H1 (cell line): ENCODE measurements at regions not wholly inside any gene's neighbourhood (a gene's known extent, or its start where the extent isn't known, plus 50 kb on each side); places are given as distances from the start of the nearest gene placed in this dataset.

ENCODE experiments used
- CTCF ChIA-PET: fragments of 300-600 bp; sonication (Branson Sonifier 250); formaldehyde crosslinking; loops from one replicate; lab custom pipeline; 2021; ENCODE audit not compliant: partially characterized antibody; lab: Charles Lee
- POLR2A ChIA-PET: fragments of 300-600 bp; sonication (Branson Sonifier 250); formaldehyde crosslinking; loops from one replicate; lab custom pipeline; 2021; ENCODE audit warnings: inconsistent platforms; ENCODE audit not compliant: partially characterized antibody; lab: Charles Lee
- DNase-seq, 2 experiments: peaks; one replicate each; pipeline versions ENCODE4 v3.0.0 to v3.0.0-alpha.2; 2010 to 2022; ENCODE audit warnings: low spot score in 2 of 2, low read depth in 1 of 2, mixed read lengths in 1 of 2
- FAIRE-seq: peaks from 2 replicates; lab custom pipeline; 2011; peaks lifted over from hg19 to GRCh38; lab: Jason Lieb, UNC
- H2AFZ ChIP-seq: 2 replicates; pipeline ENCODE4 v1.8.1; 2012; ENCODE audit warnings: low read length, inconsistent platforms
- H2AK5ac ChIP-seq: 2 replicates; pipeline ENCODE4 v1.6.1; 2013; ENCODE audit warnings: low read depth, low read length
- H2BK120ac ChIP-seq: replicated peaks from 2 replicates; pipeline ENCODE3; 2013; ENCODE audit warnings: low read depth, low read length, inconsistent platforms
- H2BK12ac ChIP-seq: 2 replicates; pipeline ENCODE4 v1.6.1; 2013; ENCODE audit warnings: low read depth, low read length
- H2BK15ac ChIP-seq: 2 replicates; pipeline ENCODE4 v1.6.1; 2013; ENCODE audit warnings: low read length
- H2BK20ac ChIP-seq: 2 replicates; pipeline ENCODE4 v1.6.1; 2013; ENCODE audit warnings: low read length
- H2BK5ac ChIP-seq: 2 replicates; pipeline ENCODE4 v1.6.1; 2013; ENCODE audit warnings: low read depth, low read length
- H3K14ac ChIP-seq: 2 replicates; pipeline ENCODE4 v1.6.1; 2013; ENCODE audit warnings: inconsistent platforms; ENCODE audit not compliant: insufficient read length
- H3K18ac ChIP-seq: 2 replicates; pipeline ENCODE4 v1.6.1; 2013; ENCODE audit warnings: low read length; ENCODE audit errors: extremely low read depth
- H3K23ac ChIP-seq: 2 replicates; pipeline ENCODE4 v1.6.1; 2013; ENCODE audit warnings: inconsistent platforms; ENCODE audit not compliant: insufficient read length
- H3K23me2 ChIP-seq: 2 replicates; pipeline ENCODE4 v1.6.1; 2013; ENCODE audit warnings: low read depth, low read length
- H3K27ac ChIP-seq: 2 replicates; pipeline ENCODE4 v1.6.1; 2011; ENCODE audit warnings: low read depth, low read length, inconsistent platforms
- H3K27me3 ChIP-seq, 4 experiments: replicated peaks in 1 of 4; 1 replicate in 1 of 4; 2 replicates in 3 of 4; pipeline versions ENCODE4 v1.6.1 to v1.8.1; 2011 to 2013; ENCODE audit warnings: low read length in 3 of 4, mild to moderate bottlenecking in 3 of 4, inconsistent platforms in 2 of 4, mixed read lengths in 2 of 4, moderate library complexity in 1 of 4; ENCODE audit not compliant: control insufficient read depth in 3 of 4, insufficient read depth in 3 of 4; ENCODE audit errors: extremely low read depth in 1 of 4
- H3K36me3 ChIP-seq, 4 experiments: 2 replicates each; pipeline versions ENCODE4 v1.6.1 to v1.8.1; 2011 to 2013; ENCODE audit warnings: mild to moderate bottlenecking in 4 of 4, low read length in 3 of 4, moderate library complexity in 2 of 4, control low read depth in 1 of 4, inconsistent platforms in 1 of 4; ENCODE audit not compliant: insufficient read depth in 4 of 4, control insufficient read depth in 2 of 4
- H3K4ac ChIP-seq: replicated peaks from 2 replicates; pipeline ENCODE3; 2013; ENCODE audit warnings: low read length, low read depth, mixed read lengths, inconsistent platforms; ENCODE audit not compliant: insufficient read length
- H3K4me1 ChIP-seq, 4 experiments: replicated peaks in 1 of 4; 1 replicate in 1 of 4; 2 replicates in 3 of 4; pipeline versions ENCODE4 v1.6.1 to v1.8.1; 2011 to 2013; ENCODE audit warnings: low read length in 3 of 4, inconsistent platforms in 2 of 4, mixed read lengths in 1 of 4; ENCODE audit not compliant: insufficient read depth in 4 of 4, control insufficient read depth in 3 of 4
- H3K4me2 ChIP-seq, 2 experiments: 2 replicates each; pipeline versions ENCODE4 v1.6.1 to v1.8.1; 2011 to 2013; ENCODE audit warnings: low read depth in 2 of 2, low read length in 2 of 2, control low read depth in 1 of 2, inconsistent platforms in 1 of 2, mild to moderate bottlenecking in 1 of 2; ENCODE audit not compliant: insufficient read depth in 1 of 2
- H3K4me3 ChIP-seq, 4 experiments: fragments of 200-600, 300-600 bp in 1 of 4; sonication (generic), shearing (Covaris generic), sonication (Bioruptor Twin) in 1 of 4; 2 replicates each; pipeline versions ENCODE4 v1.5.1 to v1.8.1; 2011 to 2016; ENCODE audit warnings: low read length in 4 of 4, low read depth in 3 of 4, control low read depth in 2 of 4, inconsistent platforms in 2 of 4, mild to moderate bottlenecking in 2 of 4, mixed read lengths in 1 of 4, moderate library complexity in 1 of 4; ENCODE audit not compliant: insufficient read depth in 2 of 4; ENCODE audit errors: extremely low read depth in 1 of 4
- H3K56ac ChIP-seq: replicated peaks from 2 replicates; pipeline ENCODE3; 2013; ENCODE audit warnings: low read depth, mild to moderate bottlenecking, mixed read lengths, low read length, inconsistent platforms; ENCODE audit not compliant: insufficient read length
- H3K79me1 ChIP-seq: 2 replicates; pipeline ENCODE4 v1.6.1; 2013; ENCODE audit warnings: low read depth, low read length, control low read depth
- H3K79me2 ChIP-seq, 2 experiments: 2 replicates each; pipeline versions ENCODE4 v1.6.1 to v1.8.1; 2012 to 2013; ENCODE audit warnings: low read length in 2 of 2, mild to moderate bottlenecking in 2 of 2, inconsistent platforms in 1 of 2; ENCODE audit not compliant: insufficient read depth in 2 of 2, control insufficient read depth in 1 of 2
- H3K9ac ChIP-seq, 4 experiments: replicated peaks in 1 of 4; 1 replicate in 1 of 4; 2 replicates in 3 of 4; pipeline versions ENCODE4 v1.6.1 to v1.8.1; 2011 to 2013; ENCODE audit warnings: low read depth in 3 of 4, low read length in 3 of 4, control low read depth in 2 of 4, mild to moderate bottlenecking in 2 of 4, moderate library complexity in 2 of 4, inconsistent platforms in 1 of 4; ENCODE audit errors: extremely low read depth in 1 of 4
- H3K9me3 ChIP-seq, 2 experiments: 2 replicates each; pipeline versions ENCODE4 v1.6.1 to v1.8.1; 2012 to 2013; ENCODE audit warnings: mild to moderate bottlenecking in 2 of 2, moderate library complexity in 2 of 2, control low read depth in 1 of 2, inconsistent platforms in 1 of 2, low read depth in 1 of 2, low read length in 1 of 2, mixed read lengths in 1 of 2; ENCODE audit not compliant: insufficient read depth in 2 of 2
- H4K20me1 ChIP-seq, 2 experiments: replicated peaks in 1 of 2; 2 replicates each; pipeline versions ENCODE3 to v1.8.1; 2011 to 2013; ENCODE audit warnings: inconsistent platforms in 2 of 2, low read length in 2 of 2, mild to moderate bottlenecking in 1 of 2; ENCODE audit not compliant: insufficient read depth in 2 of 2, control insufficient read depth in 1 of 2
- H4K5ac ChIP-seq: 2 replicates; pipeline ENCODE4 v1.6.1; 2013; ENCODE audit warnings: low read length, low read depth, mixed read lengths, inconsistent platforms; ENCODE audit not compliant: insufficient read length
- H4K8ac ChIP-seq: 2 replicates; pipeline ENCODE4 v1.8.0; 2013; ENCODE audit warnings: mild to moderate bottlenecking, moderate library complexity, low read length, inconsistent platforms; ENCODE audit not compliant: insufficient read depth; ENCODE audit errors: extremely low read depth
- H4K91ac ChIP-seq: replicated peaks from 2 replicates; pipeline ENCODE3; 2013; ENCODE audit warnings: low read length, mixed read lengths, inconsistent platforms; ENCODE audit not compliant: insufficient read length
- ASH2L ChIP-seq: fragments of 200-600, 300-600 bp; sonication (generic); IDR thresholded peaks from one replicate; pipeline ENCODE4 v1.7.1; 2017; ENCODE audit warnings: low read length
- BCL11A ChIP-seq, 2 experiments: IDR thresholded peaks; one replicate each; pipeline ENCODE4 v1.6.1; 2011; ENCODE audit warnings: low read depth in 2 of 2, low read length in 2 of 2, mild to moderate bottlenecking in 2 of 2
- BRCA1 ChIP-seq: IDR thresholded peaks from 2 replicates; pipeline ENCODE4 v1.6.1; 2012; ENCODE audit warnings: low read depth, low read length, improper control_type of control experiment
- EGR1 ChIP-seq: IDR thresholded peaks from 2 replicates; pipeline ENCODE4 v1.6.1; 2011; ENCODE audit warnings: low read depth, low read length, borderline replicate concordance
- HDAC6 ChIP-seq: IDR thresholded peaks from one replicate; pipeline ENCODE4 v1.7.1; 2012; ENCODE audit warnings: low read depth, mild to moderate bottlenecking, inconsistent platforms, low read length, moderate library complexity
- JUN ChIP-seq: IDR thresholded peaks from 2 replicates; pipeline ENCODE4 v1.6.1; 2011; ENCODE audit warnings: low read depth, mild to moderate bottlenecking, improper control_type of control experiment, low read length
- POLR2AphosphoS5 ChIP-seq: IDR thresholded peaks from 2 replicates; pipeline ENCODE4 v1.6.1; 2011; ENCODE audit warnings: low read depth, low read length
- WGBS, 2 experiments: shearing (Covaris generic) in 1 of 2; methylation state at CpG; one replicate each; pipeline versions ENCODE4 v1.1.6 to v1.1.7; 2013 to 2015; ENCODE audit warnings: low lambda C conversion rate in 2 of 2, mixed read lengths in 2 of 2, inconsistent platforms in 1 of 2, low coverage in 1 of 2, missing lambda C conversion rate in 1 of 2; ENCODE audit not compliant: insufficient replicate concordance in 2 of 2, insufficient coverage in 1 of 2, insufficient read length in 1 of 2; ENCODE audit errors: extremely low coverage in 1 of 2, missing lambda C conversion rate in 1 of 2; 5-methylcytosine and 5-hydroxymethylcytosine counted together

GRCh38 chr5:158275511-158275910 is 416.6 kb upstream of the CLINT1 start:
- H4K5ac ChIP-seq = no peak overlapping the region
- no peaks in the 10 kb centered on the region for H3K9me3 ChIP-seq
- no peaks in the 10 kb centered on the region for H3K36me3 ChIP-seq
- H2AK5ac ChIP-seq = no peak overlapping the region
- CTCF ChIA-PET = no interaction called here
- no peak overlapping the region for H3K4me3 ChIP-seq
- no peak overlapping the region for H2BK5ac ChIP-seq
- H2BK15ac ChIP-seq = no peak overlapping the region
- no peak overlapping the region for H3K9ac ChIP-seq
- H3K56ac ChIP-seq = no peak overlapping the region
- DNase-seq (no peak), FAIRE-seq (no peak)
- H4K91ac ChIP-seq = no peak overlapping the region
- H3K79me2 ChIP-seq = no peaks in the 10 kb centered on the region
- no peak overlapping the region for H2BK12ac ChIP-seq
- 89% methylated on average over 6 of the region's 6 CpGs; no CpG with 5 or more reads in 1 of the 2 experiments for WGBS, 2 experiments
- H3K23me2 ChIP-seq = no peaks in the 10 kb centered on the region
- no peaks in the 10 kb centered on the region for H4K20me1 ChIP-seq
- H2BK20ac ChIP-seq = no peak overlapping the region
- peaks cover 0 to 6% (median 6%) of the 10 kb centered on the region in 4 experiments; a peak in 5 of 7 replicates for H3K4me1 ChIP-seq
- H3K18ac ChIP-seq = no peak overlapping the region
- H2BK120ac ChIP-seq = no peak overlapping the region
- no peak overlapping the region for H3K4ac ChIP-seq
- H3K14ac ChIP-seq = no peak overlapping the region
- H3K23ac ChIP-seq = no peak overlapping the region
- H3K27ac ChIP-seq = no peak overlapping the region
- no peak overlapping the region; the same call in 1 of the 2 replicates for H4K8ac ChIP-seq
- no peak overlapping the region for H2AFZ ChIP-seq
- no peaks in the 10 kb centered on the region; a peak in 1 of 7 replicates for H3K27me3 ChIP-seq
- H3K79me1 ChIP-seq = no peaks in the 10 kb centered on the region
- H3K4me2 ChIP-seq = no peak overlapping the region
- POLR2A ChIA-PET = no interaction called here
- TF ChIP-seq BCL11A (IDR thresholded peaks at IDR 0.05; ENCODE audit: low read depth in 2 of 2, low read length in 2 of 2) = no peak
- TF ChIP-seq JUN = no peak
- no peak for TF ChIP-seq EGR1
- TF ChIP-seq ASH2L = no peak
- TF ChIP-seq BRCA1 = no peak
- TF ChIP-seq POLR2AphosphoS5 = no peak
- TF ChIP-seq HDAC6 = no peak
